ENCODE measurements at regions not wholly inside any gene's neighbourhood (a gene's known extent, or its start where the extent isn't known, plus 50 kb on each side); places are given as distances from the start of the nearest gene placed in this dataset.

DNA sequence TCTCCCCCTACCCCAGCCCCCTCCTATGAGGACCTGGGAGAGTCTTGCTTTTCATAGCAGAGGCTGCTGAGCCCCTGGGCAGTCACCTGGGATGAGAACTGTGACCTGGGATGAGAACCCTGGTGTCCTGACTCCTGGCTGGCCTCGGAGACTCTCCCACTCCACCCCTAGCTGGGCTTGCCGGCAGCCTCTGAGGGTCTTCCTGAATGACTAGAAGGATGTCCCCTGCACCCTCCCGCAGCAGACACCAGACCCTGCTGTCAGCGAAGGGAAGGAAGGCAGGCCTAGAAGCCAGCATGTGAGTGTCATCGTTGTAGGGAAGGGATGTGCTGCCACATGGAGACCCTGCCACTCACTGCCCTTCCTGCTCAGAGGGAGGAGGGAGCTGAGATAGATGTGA, 203.4 kb upstream of the ZNF536 start:
- H3K4me3 ChIP-seq (ENCODE audit: low read length in 2 of 2): no peak overlapping the region
- WGBS: 88% methylated on average over 5 of the region's 5 CpGs
- no peaks in the 10 kb centered on the region for H3K36me3 ChIP-seq (ENCODE audit: control insufficient read depth in 2 of 2, insufficient read depth in 2 of 2, low read length in 1 of 2)
- no peak for DNase-seq (ENCODE audit: low read depth in 6 of 9, low spot score in 9 of 9)
- H3K27me3 ChIP-seq (ENCODE audit: control insufficient read depth in 2 of 2, insufficient read depth in 1 of 2, low read length in 1 of 2): no peaks in the 10 kb centered on the region
- H3K27ac ChIP-seq (ENCODE audit: low read depth in 1 of 2, low read length in 1 of 2): no peak overlapping the region
- no peaks in the 10 kb centered on the region for H3K4me1 ChIP-seq (ENCODE audit: control insufficient read depth in 2 of 2, insufficient read depth in 2 of 2, low read length in 2 of 2)
- no peaks in the 10 kb centered on the region for H3K9me3 ChIP-seq (ENCODE audit: control insufficient read depth in 2 of 2, insufficient read depth in 1 of 2, low read length in 1 of 2)

DNA sequence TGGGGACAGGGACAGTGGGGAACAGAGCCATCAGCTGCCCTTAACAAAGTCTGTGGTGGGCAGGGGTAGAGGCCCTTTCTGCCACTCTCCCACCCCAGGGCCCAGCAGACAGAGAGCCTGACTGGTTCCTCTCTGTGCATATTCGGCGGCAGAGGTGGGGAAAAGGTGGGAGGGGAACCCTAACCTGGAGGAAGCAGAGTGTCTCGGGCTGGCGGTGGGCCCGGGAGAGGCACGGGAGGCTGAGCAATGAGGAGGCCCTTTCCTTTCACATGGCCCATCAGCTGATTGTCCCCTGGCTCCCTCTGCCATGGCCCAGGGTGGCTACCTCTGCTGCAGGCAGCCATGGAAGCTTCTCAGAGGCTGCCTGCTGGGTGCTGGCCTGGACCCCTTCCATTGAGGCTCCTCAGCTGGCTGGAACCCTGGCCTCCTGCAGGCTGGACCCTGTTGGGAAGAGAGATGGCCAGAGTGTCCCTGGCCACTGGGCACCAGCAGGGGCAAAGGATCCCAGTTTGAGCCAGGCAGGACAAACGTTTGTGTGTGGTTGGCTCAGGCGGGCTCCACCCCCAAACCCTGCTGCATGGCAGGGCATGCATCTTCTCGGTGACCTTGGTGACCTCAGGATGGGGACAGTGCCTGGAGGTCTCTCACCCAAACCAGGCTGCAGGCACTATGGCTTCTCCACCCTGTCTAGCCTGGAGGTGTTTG, 202.8 kb upstream of the ZNF536 start:
- Histone ChIP-seq H3K36me3 (ENCODE audit: control insufficient read depth in 2 of 2, insufficient read depth in 2 of 2, low read length in 1 of 2) (no peaks in the 10 kb centered on the region), H3K27me3 (ENCODE audit: control insufficient read depth in 2 of 2, insufficient read depth in 1 of 2, low read length in 1 of 2) (no peaks in the 10 kb centered on the region), H3K9me3 (ENCODE audit: control insufficient read depth in 2 of 2, insufficient read depth in 1 of 2, low read length in 1 of 2) (no peaks in the 10 kb centered on the region), H3K27ac (ENCODE audit: low read depth in 1 of 2, low read length in 1 of 2) (no peak overlapping the region), H3K4me1 (ENCODE audit: control insufficient read depth in 2 of 2, insufficient read depth in 2 of 2, low read length in 2 of 2) (no peaks in the 10 kb centered on the region), H3K4me3 (ENCODE audit: low read length in 2 of 2) (no peak overlapping the region)
- WGBS: 81% methylated on average over 9 of the region's 9 CpGs
- DNase-seq (ENCODE audit: low read depth in 6 of 9, low spot score in 9 of 9): no peak

DNA sequence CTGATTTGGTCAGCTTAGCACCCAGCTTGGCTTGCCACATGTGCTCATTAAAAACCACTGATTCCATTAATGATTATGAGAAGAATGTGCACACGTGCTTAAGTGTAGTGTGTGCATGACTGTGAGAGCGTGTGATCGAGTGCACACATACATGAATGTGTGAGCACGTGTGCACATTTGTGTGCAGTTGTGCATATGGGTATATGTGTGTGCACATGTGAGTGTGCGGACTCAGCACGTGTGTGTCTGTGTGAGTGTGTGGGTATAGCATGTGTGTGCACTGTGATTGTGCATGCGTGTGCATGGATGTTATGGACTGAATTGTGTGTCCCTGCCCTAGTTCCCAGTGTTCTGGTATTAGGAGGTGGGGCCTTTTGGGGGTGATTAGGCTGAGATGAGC, 202.1 kb upstream of the ZNF536 start:
- no peaks in the 10 kb centered on the region for H3K9me3 ChIP-seq (ENCODE audit: control insufficient read depth in 2 of 2, insufficient read depth in 1 of 2, low read length in 1 of 2)
- H3K4me1 ChIP-seq (ENCODE audit: control insufficient read depth in 2 of 2, insufficient read depth in 2 of 2, low read length in 2 of 2): no peaks in the 10 kb centered on the region
- DNase-seq (ENCODE audit: low read depth in 6 of 9, low spot score in 9 of 9): no peak
- no peak overlapping the region for H3K4me3 ChIP-seq (ENCODE audit: low read length in 2 of 2)
- 97% methylated on average over 7 of the region's 7 CpGs for WGBS
- H3K27ac ChIP-seq (ENCODE audit: low read depth in 1 of 2, low read length in 1 of 2): no peak overlapping the region
- H3K36me3 ChIP-seq (ENCODE audit: control insufficient read depth in 2 of 2, insufficient read depth in 2 of 2, low read length in 1 of 2): no peaks in the 10 kb centered on the region
- H3K27me3 ChIP-seq (ENCODE audit: control insufficient read depth in 2 of 2, insufficient read depth in 1 of 2, low read length in 1 of 2): no peaks in the 10 kb centered on the region

DNA sequence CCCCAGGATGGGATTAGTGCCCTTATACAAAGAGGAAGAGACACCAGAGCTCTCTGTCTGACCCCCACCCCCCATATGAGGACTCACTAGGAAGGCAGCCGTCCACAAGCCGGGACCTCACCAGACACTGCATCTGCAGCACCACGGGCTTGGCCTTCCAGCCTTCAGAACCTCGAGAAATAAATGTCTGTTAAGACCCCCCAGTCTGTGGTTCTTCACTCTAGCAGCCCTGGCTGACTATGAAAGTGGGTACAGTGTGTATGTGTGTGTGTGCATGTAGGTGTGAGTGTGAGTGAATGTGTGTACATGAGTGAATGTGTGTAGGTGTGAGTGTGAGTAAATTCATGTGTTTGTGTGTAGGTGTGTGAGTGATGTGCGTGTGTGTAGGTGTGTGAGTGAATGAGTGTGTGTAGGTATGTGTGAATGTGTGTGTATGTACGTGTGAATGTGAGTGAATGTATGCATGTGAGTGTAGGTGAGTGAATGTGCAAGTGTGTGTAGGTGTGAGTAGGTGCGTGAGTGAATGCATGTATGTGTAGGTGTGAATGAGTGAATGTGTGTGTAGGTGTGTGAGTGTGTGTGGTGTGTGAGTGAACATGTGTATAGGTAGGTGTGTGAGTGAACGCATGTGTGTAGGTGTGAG, 201.6 kb upstream of the ZNF536 start:
- Histone ChIP-seq H3K27ac (ENCODE audit: low read depth in 1 of 2, low read length in 1 of 2) (no peak overlapping the region), H3K9me3 (ENCODE audit: control insufficient read depth in 2 of 2, insufficient read depth in 1 of 2, low read length in 1 of 2) (no peaks in the 10 kb centered on the region), H3K4me3 (ENCODE audit: low read length in 2 of 2) (no peak overlapping the region), H3K27me3 (ENCODE audit: control insufficient read depth in 2 of 2, insufficient read depth in 1 of 2, low read length in 1 of 2) (no peaks in the 10 kb centered on the region), H3K4me1 (ENCODE audit: control insufficient read depth in 2 of 2, insufficient read depth in 2 of 2, low read length in 2 of 2) (no peaks in the 10 kb centered on the region), H3K36me3 (ENCODE audit: control insufficient read depth in 2 of 2, insufficient read depth in 2 of 2, low read length in 1 of 2) (no peaks in the 10 kb centered on the region)
- no peak for DNase-seq (ENCODE audit: low read depth in 6 of 9, low spot score in 9 of 9)
- WGBS: 95% methylated on average over 8 of the region's 8 CpGs

DNA sequence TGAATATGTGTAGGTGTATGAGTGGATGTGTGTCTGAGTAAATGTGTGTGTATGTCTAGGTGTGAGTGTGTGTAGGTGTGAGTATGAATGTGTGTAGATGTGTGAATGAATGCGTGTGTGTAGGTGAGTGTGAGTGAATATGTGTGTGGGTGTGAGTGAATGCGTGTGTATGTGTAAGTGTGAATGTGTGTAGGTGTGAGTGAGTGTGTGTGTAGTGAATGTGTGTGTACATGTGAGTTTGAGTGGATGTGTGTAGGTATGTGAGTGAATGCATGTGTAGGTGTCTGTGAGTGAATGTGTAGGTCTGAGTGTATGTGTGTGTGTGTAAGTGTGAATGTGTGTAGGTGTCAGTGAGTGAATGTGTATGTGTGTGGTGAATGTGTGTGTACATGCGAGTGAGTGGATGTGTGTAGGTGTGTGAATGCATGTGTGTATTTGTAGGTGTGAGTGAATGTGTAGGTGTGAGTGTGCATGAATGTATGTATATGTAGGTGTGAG, 201.0 kb upstream of the ZNF536 start:
- no peaks in the 10 kb centered on the region for H3K9me3 ChIP-seq (ENCODE audit: control insufficient read depth in 2 of 2, insufficient read depth in 1 of 2, low read length in 1 of 2)
- WGBS: over 99% methylated on average over 3 of the region's 3 CpGs

DNA sequence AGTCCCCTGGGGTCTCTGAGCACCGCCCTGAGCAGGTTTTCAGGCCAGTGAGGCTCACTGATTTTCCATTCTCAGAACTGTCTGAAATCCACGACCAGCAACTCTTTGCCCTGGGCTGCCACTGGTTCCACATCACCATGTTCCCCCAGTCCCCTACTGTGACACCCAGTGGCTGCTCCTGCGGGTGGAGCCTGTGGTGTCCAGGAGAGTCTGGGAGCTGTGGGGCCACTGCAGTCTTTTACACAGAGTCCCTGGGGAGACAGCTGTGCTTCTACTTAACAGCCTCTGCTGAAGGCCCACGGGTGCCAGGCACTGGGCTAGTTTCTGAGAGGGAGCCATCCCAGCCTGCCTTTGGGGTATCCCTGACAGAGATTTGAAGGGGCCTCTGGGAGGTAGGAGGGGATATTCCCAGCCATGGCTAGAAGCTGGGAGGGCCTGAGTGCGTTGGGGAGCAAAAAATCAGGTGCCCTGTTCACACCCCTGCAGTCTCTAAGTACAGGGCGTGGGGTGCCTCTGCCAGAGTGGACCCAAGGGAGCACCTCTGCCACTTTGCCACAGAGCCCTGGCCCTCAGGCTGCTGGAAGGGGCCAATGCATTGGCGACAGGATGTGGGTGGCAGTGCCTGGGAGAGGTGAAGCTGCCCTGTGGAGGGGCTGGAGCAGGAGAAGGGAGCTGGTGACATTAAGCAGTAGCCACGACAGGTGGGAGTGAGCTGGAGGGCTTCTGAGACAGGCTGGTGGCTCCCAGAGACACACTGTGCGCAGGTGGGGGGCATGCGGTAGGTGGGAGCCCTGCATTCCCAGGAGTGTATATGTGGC, 200.2 kb upstream of the ZNF536 start:
- WGBS: 87% methylated on average over 10 of the region's 10 CpGs
- Histone ChIP-seq H3K9me3 (ENCODE audit: control insufficient read depth in 2 of 2, insufficient read depth in 1 of 2, low read length in 1 of 2) (no peaks in the 10 kb centered on the region), H3K27me3 (ENCODE audit: control insufficient read depth in 2 of 2, insufficient read depth in 1 of 2, low read length in 1 of 2) (no peaks in the 10 kb centered on the region), H3K27ac (ENCODE audit: low read depth in 1 of 2, low read length in 1 of 2) (no peak overlapping the region), H3K4me3 (ENCODE audit: low read length in 2 of 2) (no peak overlapping the region), H3K36me3 (ENCODE audit: control insufficient read depth in 2 of 2, insufficient read depth in 2 of 2, low read length in 1 of 2) (no peaks in the 10 kb centered on the region), H3K4me1 (ENCODE audit: control insufficient read depth in 2 of 2, insufficient read depth in 2 of 2, low read length in 2 of 2) (no peaks in the 10 kb centered on the region)
- DNase-seq (ENCODE audit: low read depth in 6 of 9, low spot score in 9 of 9): no peak

More for the DNA sequence above, 201.0 kb upstream of the ZNF536 start:
- Histone ChIP-seq H3K27ac (ENCODE audit: low read depth in 1 of 2, low read length in 1 of 2) (no peak overlapping the region), H3K4me3 (ENCODE audit: low read length in 2 of 2) (no peak overlapping the region), H3K36me3 (ENCODE audit: control insufficient read depth in 2 of 2, insufficient read depth in 2 of 2, low read length in 1 of 2) (no peaks in the 10 kb centered on the region), H3K4me1 (ENCODE audit: control insufficient read depth in 2 of 2, insufficient read depth in 2 of 2, low read length in 2 of 2) (no peaks in the 10 kb centered on the region), H3K27me3 (ENCODE audit: control insufficient read depth in 2 of 2, insufficient read depth in 1 of 2, low read length in 1 of 2) (no peaks in the 10 kb centered on the region)
- no peak for DNase-seq (ENCODE audit: low read depth in 6 of 9, low spot score in 9 of 9)

DNA sequence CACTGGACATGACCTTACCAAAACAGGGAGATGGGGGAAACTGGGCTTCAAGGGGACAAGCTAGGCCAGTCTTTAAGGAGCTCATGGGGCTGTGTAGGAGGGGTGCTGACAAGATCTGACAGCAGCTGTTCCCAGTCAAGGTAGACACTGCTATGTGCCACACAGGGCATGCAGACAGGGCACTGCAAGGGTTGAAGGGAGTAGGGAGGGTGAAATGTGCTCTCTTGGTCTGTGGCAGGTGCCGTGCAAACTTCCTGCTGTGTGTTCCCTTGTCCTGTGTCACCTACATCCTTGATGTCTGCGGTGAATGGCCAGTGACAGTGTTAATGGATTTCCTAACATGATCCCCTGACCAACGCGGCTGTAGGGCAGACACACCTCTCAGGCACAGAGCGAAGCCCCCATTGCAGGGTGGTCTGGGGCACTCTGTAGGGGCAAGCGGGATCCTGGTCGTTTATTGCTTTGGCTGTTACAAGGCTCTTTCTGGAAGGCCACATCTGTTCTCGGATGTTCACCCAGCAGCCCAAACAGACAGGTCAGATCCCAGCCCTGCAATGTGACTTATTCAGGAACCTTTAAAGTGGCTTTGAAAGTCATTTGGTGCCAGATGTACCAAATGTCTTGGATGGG, 199.5 kb upstream of the ZNF536 start:
- H3K4me3 ChIP-seq (ENCODE audit: low read length in 2 of 2): no peak overlapping the region
- H3K27me3 ChIP-seq (ENCODE audit: control insufficient read depth in 2 of 2, insufficient read depth in 1 of 2, low read length in 1 of 2): no peaks in the 10 kb centered on the region
- H3K4me1 ChIP-seq (ENCODE audit: control insufficient read depth in 2 of 2, insufficient read depth in 2 of 2, low read length in 2 of 2): no peaks in the 10 kb centered on the region
- H3K36me3 ChIP-seq (ENCODE audit: control insufficient read depth in 2 of 2, insufficient read depth in 2 of 2, low read length in 1 of 2): no peaks in the 10 kb centered on the region
- 77% methylated on average over 8 of the region's 8 CpGs for WGBS
- no peak overlapping the region for H3K27ac ChIP-seq (ENCODE audit: low read depth in 1 of 2, low read length in 1 of 2)
- no peak for DNase-seq (ENCODE audit: low read depth in 6 of 9, low spot score in 9 of 9)
- H3K9me3 ChIP-seq (ENCODE audit: control insufficient read depth in 2 of 2, insufficient read depth in 1 of 2, low read length in 1 of 2): no peaks in the 10 kb centered on the region

DNA sequence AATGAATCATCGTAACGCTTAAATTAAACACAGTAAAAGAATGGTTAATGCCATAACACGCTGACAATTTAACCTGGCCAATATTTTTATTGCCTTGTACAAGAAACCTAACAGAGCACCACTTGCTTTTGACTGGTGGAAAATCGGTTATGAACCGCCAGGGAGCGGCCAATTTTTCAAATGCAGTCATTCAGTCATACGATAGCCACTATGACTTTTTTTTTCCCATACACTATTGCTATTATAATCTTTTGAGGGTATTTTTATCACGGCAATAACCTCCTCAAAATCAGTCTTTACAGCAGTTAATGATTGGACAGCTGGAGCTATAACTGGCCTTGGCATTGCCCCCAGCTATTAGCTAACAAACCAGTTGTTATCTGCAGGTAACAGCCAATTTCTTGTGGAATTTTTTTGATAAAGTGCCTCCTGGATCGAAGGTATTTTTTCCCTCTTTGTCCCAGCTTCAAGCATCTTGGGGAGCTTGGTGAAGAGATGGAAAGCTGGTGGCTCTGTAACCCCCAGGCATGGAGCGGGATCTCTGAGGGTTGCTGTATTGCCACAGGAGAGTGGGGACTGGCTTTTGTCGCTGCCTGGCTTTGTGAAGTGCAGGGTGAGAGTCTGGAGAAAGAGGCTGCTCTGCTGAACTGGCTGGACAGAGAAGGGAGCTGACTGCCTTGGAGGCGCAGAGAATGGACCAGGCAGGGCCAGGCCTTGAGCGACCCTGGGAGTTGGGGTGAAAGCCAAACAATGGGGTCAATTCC, 198.4 kb upstream of the ZNF536 start:
- no peaks in the 10 kb centered on the region for H3K27me3 ChIP-seq (ENCODE audit: control insufficient read depth in 2 of 2, insufficient read depth in 1 of 2, low read length in 1 of 2)

More for the DNA sequence above, 198.4 kb upstream of the ZNF536 start:
- Histone ChIP-seq H3K4me1 (ENCODE audit: control insufficient read depth in 2 of 2, insufficient read depth in 2 of 2, low read length in 2 of 2) (no peaks in the 10 kb centered on the region), H3K9me3 (ENCODE audit: control insufficient read depth in 2 of 2, insufficient read depth in 1 of 2, low read length in 1 of 2) (no peaks in the 10 kb centered on the region), H3K4me3 (ENCODE audit: low read length in 2 of 2) (no peak overlapping the region), H3K36me3 (ENCODE audit: control insufficient read depth in 2 of 2, insufficient read depth in 2 of 2, low read length in 1 of 2) (no peaks in the 10 kb centered on the region), H3K27ac (ENCODE audit: low read depth in 1 of 2, low read length in 1 of 2) (no peak overlapping the region)
- 90% methylated on average over 13 of the region's 13 CpGs for WGBS
- no peak for DNase-seq (ENCODE audit: low read depth in 6 of 9, low spot score in 9 of 9)

Data from thymus (tissue), 11 donors.